ENCODE measurements at regions not wholly inside any gene's neighbourhood (a gene's known extent, or its start where the extent isn't known, plus 50 kb on each side); places are given as distances from the start of the nearest gene placed in this dataset.

DNA sequence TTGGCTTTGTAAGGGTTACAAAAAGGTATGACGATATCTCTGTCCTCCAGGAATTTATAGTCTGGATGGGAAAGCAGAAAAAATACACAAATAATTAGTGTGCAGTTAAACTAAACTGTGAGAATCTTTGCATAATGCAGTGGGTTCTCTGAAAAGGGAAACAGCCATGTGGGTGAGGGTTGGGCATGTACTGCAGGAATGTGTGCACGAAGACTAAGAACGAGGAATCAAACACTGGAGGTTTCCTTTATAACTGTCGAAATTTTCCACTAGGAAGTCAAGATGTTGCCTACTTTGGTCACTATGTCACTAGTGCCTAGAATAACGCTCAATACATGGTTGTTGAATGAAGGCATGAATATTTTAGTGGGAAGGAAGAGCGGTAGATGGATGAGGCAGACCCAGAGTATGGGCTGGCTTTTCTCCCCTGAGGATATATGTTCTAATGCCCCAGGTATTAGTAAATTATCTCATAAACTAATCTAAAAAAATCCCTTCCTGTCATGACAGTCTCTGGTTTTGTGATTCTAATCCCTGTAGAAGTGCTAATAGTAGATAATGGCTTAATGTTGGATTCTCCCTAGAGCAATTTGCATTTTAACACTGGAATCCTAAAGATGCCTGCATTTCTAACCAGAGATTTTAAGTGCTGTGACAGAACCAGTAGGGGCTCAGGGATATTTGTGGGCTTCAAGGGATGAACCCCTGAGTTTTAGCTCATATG is 227.3 kb downstream of the NMUR2 start:
- TF ChIP-seq POLR2A (IDR thresholded peaks at IDR 0.05; ENCODE audit: low read depth, low read length) (no peak), TAF1 (IDR thresholded peaks at IDR 0.05; ENCODE audit: low read depth, low read length) (no peak)
